Subcutaneous abdominal adipose tissue (tissue), 5 donors: ENCODE measurements at regions not wholly inside any gene's neighbourhood (a gene's known extent, or its start where the extent isn't known, plus 50 kb on each side); places are given as distances from the start of the nearest gene placed in this dataset.
"Not testable (repeated sequence)": the region's sequence is repeated elsewhere in the genome, so short reads cannot be mapped to it uniquely, and the experiment has no call there.

Experiments used
- H3K27ac ChIP-seq: one replicate; pipeline ENCODE4 v1.7.0; 2013; ENCODE audit warnings: low read depth, mild to moderate bottlenecking, inconsistent platforms, low read length, moderate library complexity
- H3K27me3 ChIP-seq, 5 donors: one replicate each; pipeline ENCODE4 v1.7.0; 2013; ENCODE audit warnings: low read length in 5 of 5, inconsistent platforms in 1 of 5; ENCODE audit not compliant: control insufficient read depth in 5 of 5, insufficient read depth in 4 of 5
- H3K36me3 ChIP-seq, 5 donors: one replicate each; pipeline ENCODE4 v1.7.0; 2013; ENCODE audit warnings: low read length in 5 of 5; ENCODE audit not compliant: control insufficient read depth in 5 of 5, insufficient read depth in 5 of 5
- H3K4me1 ChIP-seq, 5 donors: one replicate each; pipeline ENCODE4 v1.7.0; 2013; ENCODE audit warnings: low read length in 5 of 5, mild to moderate bottlenecking in 3 of 5, moderate library complexity in 1 of 5; ENCODE audit not compliant: control insufficient read depth in 5 of 5, insufficient read depth in 5 of 5
- H3K4me3 ChIP-seq, 5 donors: one replicate each; pipeline ENCODE4 v1.7.0; 2013; ENCODE audit warnings: low read length in 5 of 5, low read depth in 1 of 5
- H3K9ac ChIP-seq, 5 donors: one replicate each; pipeline ENCODE4 v1.7.0; 2013; ENCODE audit warnings: low read length in 5 of 5, mild to moderate bottlenecking in 4 of 5, moderate library complexity in 3 of 5
- H3K9me3 ChIP-seq, 5 donors: one replicate each; pipeline ENCODE4 v1.7.0; 2013; ENCODE audit warnings: low read length in 5 of 5; ENCODE audit not compliant: control insufficient read depth in 5 of 5
- donor health status: healthy.
- donor health status: healthy.
- donor health status: healthy.
- donor health status: healthy.
- donor health status: healthy.

DNA sequence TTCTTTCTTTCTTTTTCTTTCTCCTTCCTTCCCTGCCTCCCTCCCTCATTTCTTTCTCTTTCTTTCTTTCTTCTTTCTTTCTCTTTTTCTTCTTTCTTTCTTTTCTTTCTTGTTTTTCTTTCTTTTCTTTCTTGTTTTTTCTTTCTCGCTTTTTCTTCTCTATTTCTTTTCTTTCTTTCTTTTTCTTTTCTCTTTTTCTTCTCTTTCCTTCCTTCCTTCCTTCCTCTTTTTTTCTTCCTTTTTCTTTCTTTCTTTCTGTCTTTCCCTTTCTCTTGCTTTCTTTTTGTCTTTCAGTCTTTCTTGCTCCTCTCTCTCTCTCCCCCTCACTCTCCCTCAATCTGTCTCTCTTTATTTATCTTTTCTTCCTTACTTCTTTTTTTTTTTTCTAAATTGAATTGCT, 472.0 kb upstream of the CHRM3 start:
- H3K4me3 ChIP-seq: no peak overlapping the region
- H3K27me3 ChIP-seq: no peaks in the 10 kb centered on the region
- H3K27ac ChIP-seq: no peak overlapping the region

DNA sequence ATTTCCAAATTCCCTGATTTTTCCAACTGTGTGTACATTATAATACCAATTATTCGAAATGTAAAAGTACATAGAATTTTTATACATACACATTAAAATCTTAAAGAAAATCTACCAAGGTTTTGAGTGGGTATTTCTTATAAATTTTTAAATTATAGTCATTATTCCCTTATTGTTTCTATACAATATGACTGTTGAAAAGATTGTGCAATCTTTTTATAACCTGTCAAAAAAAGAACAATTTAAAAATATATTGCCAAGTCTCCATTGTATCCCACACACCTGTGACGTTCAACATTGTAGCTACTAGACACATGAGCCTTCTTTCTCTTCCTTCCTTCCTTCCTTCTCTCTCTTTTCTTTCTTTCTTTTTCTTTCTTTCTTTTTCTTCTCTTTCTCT, 473.2 kb upstream of the CHRM3 start:
- Histone ChIP-seq H3K27me3 (no peaks in the 10 kb centered on the region), H3K4me1 (no peaks in the 10 kb centered on the region), H3K4me3 (no peak overlapping the region), H3K9ac (no peak overlapping the region), H3K36me3 (no peaks in the 10 kb centered on the region), H3K9me3 (no peaks in the 10 kb centered on the region), H3K27ac (no peak overlapping the region)

More for the DNA sequence above, 472.0 kb upstream of the CHRM3 start:
- H3K36me3 ChIP-seq: no peaks in the 10 kb centered on the region
- H3K4me1 ChIP-seq: no peaks in the 10 kb centered on the region
- H3K9me3 ChIP-seq: no peaks in the 10 kb centered on the region
- no peak overlapping the region for H3K9ac ChIP-seq

- Histone ChIP-seq H3K27me3 (no peaks in the 10 kb centered on the region), H3K4me3 (no peak overlapping the region), H3K36me3 (no peaks in the 10 kb centered on the region), H3K9ac (no peak overlapping the region), H3K4me1 (no peaks in the 10 kb centered on the region), H3K27ac (no peak overlapping the region), H3K9me3 (no peaks in the 10 kb centered on the region)
Observed at GRCh38 chr1:238912148-238912547, 474.2 kb upstream of the CHRM3 start.

- H3K9me3 ChIP-seq, H3K4me3 ChIP-seq, H3K27ac ChIP-seq, H3K27me3 ChIP-seq, H3K9ac ChIP-seq, H3K36me3 ChIP-seq, H3K4me1 ChIP-seq: not testable (repeated sequence)
Observed at GRCh38 chr1:238902752-238903151, 483.6 kb upstream of the CHRM3 start.

- H3K4me1 ChIP-seq: no peaks in the 10 kb centered on the region
- H3K36me3 ChIP-seq: no peaks in the 10 kb centered on the region
- no peak overlapping the region for H3K27ac ChIP-seq
- H3K9me3 ChIP-seq: peaks cover 0 to 3% (median 0%) of the 10 kb centered on the region in 5 donors
- no peaks in the 10 kb centered on the region for H3K27me3 ChIP-seq
- H3K9ac ChIP-seq: no peak overlapping the region
- no peak overlapping the region for H3K4me3 ChIP-seq
Observed at GRCh38 chr1:238900334-238900865, 486.0 kb upstream of the CHRM3 start.

- peaks cover 0 to 3% (median 0%) of the 10 kb centered on the region in 5 donors for H3K9me3 ChIP-seq
- H3K9ac ChIP-seq: no peak overlapping the region
- H3K27me3 ChIP-seq: no peaks in the 10 kb centered on the region
- no peak overlapping the region for H3K27ac ChIP-seq
- no peaks in the 10 kb centered on the region for H3K36me3 ChIP-seq
- no peaks in the 10 kb centered on the region for H3K4me1 ChIP-seq
- H3K4me3 ChIP-seq: no peak overlapping the region
Observed at GRCh38 chr1:238898856-238899255, 487.5 kb upstream of the CHRM3 start.

- Histone ChIP-seq H3K27me3 (no peaks in the 10 kb centered on the region), H3K4me3 (no peak overlapping the region), H3K9me3 (peaks cover 0 to 3% (median 0%) of the 10 kb centered on the region in 5 donors), H3K4me1 (peaks cover 0 to 5% (median 0%) of the 10 kb centered on the region in 5 donors), H3K9ac (no peak overlapping the region), H3K36me3 (no peaks in the 10 kb centered on the region), H3K27ac (no peak overlapping the region)
Observed at GRCh38 chr1:238895911-238896310, 490.5 kb upstream of the CHRM3 start.

DNA sequence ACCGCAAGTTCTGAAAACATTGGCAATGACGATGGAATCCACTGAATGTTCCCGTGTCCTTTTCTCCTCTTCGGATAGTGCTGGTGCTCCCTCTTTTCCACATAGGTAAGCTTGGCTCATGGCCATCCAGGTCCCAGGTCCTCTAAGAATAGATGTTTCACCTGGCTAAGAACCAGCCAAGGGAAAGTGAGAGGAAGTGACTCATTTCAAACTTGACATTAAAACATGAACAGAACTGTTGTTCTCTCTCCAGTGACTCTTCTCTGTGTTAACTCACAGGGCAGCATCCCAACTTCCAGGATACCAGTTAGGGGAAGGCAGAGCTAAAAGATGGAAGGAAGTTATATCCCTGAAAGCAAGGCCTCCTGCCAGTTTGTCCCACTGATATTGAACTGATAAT, 493.8 kb upstream of the CHRM3 start:
- H3K9me3 ChIP-seq: no peaks in the 10 kb centered on the region
- no peaks in the 10 kb centered on the region for H3K27me3 ChIP-seq
- H3K4me1 ChIP-seq: peaks cover 0 to 5% (median 0%) of the 10 kb centered on the region in 5 donors
- H3K4me3 ChIP-seq: no peak overlapping the region
- H3K36me3 ChIP-seq: no peaks in the 10 kb centered on the region
- no peak overlapping the region for H3K27ac ChIP-seq
- no peak overlapping the region for H3K9ac ChIP-seq

DNA sequence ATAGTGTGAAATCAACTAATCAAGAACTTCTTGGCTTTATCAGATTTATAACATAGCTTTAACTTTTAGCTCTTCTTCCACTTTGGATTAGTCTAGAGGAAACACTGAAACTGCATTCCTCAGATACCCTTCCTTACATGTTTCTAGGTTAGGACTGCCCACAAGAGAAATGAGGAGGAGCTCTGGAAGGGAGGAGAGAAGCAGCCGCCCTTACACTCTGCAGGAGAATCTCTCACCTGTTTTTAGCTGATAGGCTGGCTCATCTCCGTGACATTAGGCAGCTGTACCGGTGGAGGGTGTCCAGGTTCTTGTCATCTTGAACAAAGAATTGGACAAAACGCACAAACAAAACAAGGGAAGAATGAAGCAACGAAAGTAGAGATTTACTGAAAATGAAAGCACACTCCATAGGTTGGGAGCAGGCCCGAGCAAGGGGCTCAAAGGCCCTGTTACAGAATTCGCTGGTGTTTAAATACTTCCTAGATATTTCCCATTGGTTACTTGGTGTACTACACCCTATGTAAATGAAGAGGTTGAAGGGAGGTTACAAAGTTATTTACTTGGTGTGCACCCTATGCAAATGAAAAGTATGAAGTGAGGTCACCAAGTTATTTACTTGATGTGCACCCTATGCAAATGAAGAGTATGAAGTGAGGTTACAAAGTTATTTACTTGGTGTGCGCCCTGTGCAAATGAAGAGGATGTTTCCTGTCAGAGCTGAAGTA, 524.9 kb upstream of the CHRM3 start:
- H3K4me3 ChIP-seq: no peak overlapping the region

DNA sequence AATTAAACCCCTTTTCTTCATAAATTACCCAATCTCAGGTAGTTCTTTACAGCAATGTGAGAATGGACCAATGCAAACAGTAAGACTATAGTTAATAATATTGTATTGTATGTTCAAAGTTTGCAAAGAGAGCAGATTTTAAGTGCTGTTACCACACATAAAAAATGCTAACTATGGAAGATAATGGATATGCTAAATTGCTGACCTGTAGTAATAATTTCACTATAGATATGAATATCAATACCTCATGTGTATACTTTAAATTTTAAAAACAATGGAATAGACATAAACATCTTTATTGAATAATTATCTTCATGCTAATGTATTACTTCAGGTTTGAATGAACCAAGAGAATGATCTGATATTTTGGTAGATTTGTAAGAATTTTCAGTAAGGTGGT, 552.4 kb upstream of the CHRM3 start:
- Histone ChIP-seq H3K4me3 (no peak overlapping the region), H3K27me3 (no peaks in the 10 kb centered on the region), H3K36me3 (no peaks in the 10 kb centered on the region), H3K27ac (no peak overlapping the region), H3K9ac (no peak overlapping the region), H3K9me3 (peaks cover 11 to 23% (median 12%) of the 10 kb centered on the region in 5 donors), H3K4me1 (no peaks in the 10 kb centered on the region)

More for the DNA sequence above, 524.9 kb upstream of the CHRM3 start:
- H3K9me3 ChIP-seq: peaks cover 0 to 2% (median 0%) of the 10 kb centered on the region in 5 donors
- H3K36me3 ChIP-seq: no peaks in the 10 kb centered on the region
- no peak overlapping the region for H3K27ac ChIP-seq
- H3K27me3 ChIP-seq: no peaks in the 10 kb centered on the region
- H3K9ac ChIP-seq: no peak overlapping the region
- H3K4me1 ChIP-seq: no peaks in the 10 kb centered on the region
